ENCODE measurements at regions not wholly inside any gene's neighbourhood (a gene's known extent, or its start where the extent isn't known, plus 50 kb on each side); places are given as distances from the start of the nearest gene placed in this dataset.

- Histone ChIP-seq H3K36me3 (ENCODE audit: control insufficient read depth, insufficient read depth, low read length) (no peaks in the 10 kb centered on the region), H3K9me1 (ENCODE audit: control insufficient read depth, insufficient read depth, low read length) (no peaks in the 10 kb centered on the region), H3K79me2 (ENCODE audit: control insufficient read depth, insufficient read depth, low read length) (no peaks in the 10 kb centered on the region), H3K4me1 (replicated peaks in 1 of 2; ENCODE audit: control insufficient read depth in 2 of 2, insufficient read depth in 2 of 2, low read length in 2 of 2) (no peaks in the 10 kb centered on the region), H3K27ac (ENCODE audit: extremely low read depth, low read depth, low read length) (no peak overlapping the region), H3K4me2 (ENCODE audit: insufficient read depth, low read length) (no peak overlapping the region), H3K4me3 (no peak overlapping the region), H3K9me3 (replicated peaks; ENCODE audit: control insufficient read depth, insufficient read depth, low read depth, low read length) (no peaks in the 10 kb centered on the region), H4K20me1 (replicated peaks; ENCODE audit: control insufficient read depth, insufficient read depth, low read length) (no peaks in the 10 kb centered on the region), H3K9ac (ENCODE audit: insufficient read depth in 1 of 2, low read depth in 2 of 2, low read length in 2 of 2) (no peak overlapping the region), H3K27me3 (ENCODE audit: control insufficient read depth in 2 of 2, insufficient read depth in 2 of 2, low read length in 2 of 2) (no peaks in the 10 kb centered on the region), H2AFZ (ENCODE audit: low read depth, low read length) (no peak overlapping the region)
- intact Hi-C loops (cut with micrococcal nuclease) (no loop called here), in situ Hi-C loops (cut with MboI) (no loop called here)
- POLR2A ChIA-PET: no interaction called here
- CTCF ChIA-PET (ENCODE audit: low intra/inter-chr PET ratio): interaction anchor here (0.6 kb wide), 1 partner anchor 677 kb away, joined by 4 read pairs; no protein-coding TSS in a partner anchor
- no TSS peak for BruUV-seq (replicated peaks)
- FAIRE-seq: no peak
- ATAC-seq: no peak
- no peak for DNase-seq (ENCODE audit: extremely low read depth in 1 of 4, low spot score in 3 of 4)
- TF ChIP-seq SP2 (IDR thresholded peaks at IDR 0.05; ENCODE audit: extremely low read depth, low read depth, low read length, poor library complexity, severe bottlenecking) (no peak), PTTG1 (tag; IDR thresholded peaks at IDR 0.05; ENCODE audit: low read depth) (no peak), PPARD (CRISPR knock-in tag; IDR thresholded peaks at IDR 0.05) (no peak), MNT (conservative IDR thresholded peaks at IDR 0.05) (no peak), TFAP4 (CRISPR knock-in tag; IDR thresholded peaks at IDR 0.05; ENCODE audit: borderline replicate concordance) (no peak), NR2C2 (CRISPR knock-in tag; IDR thresholded peaks at IDR 0.05) (no peak), NR2C2 (tag; IDR thresholded peaks at IDR 0.05) (no peak), FIP1L1 (IDR thresholded peaks at IDR 0.05; ENCODE audit: low read depth, low read length, poor library complexity, severe bottlenecking) (no peak), ZBTB1 (CRISPR knock-in tag; IDR thresholded peaks at IDR 0.05; ENCODE audit: borderline replicate concordance, low read depth) (no peak), NCOA4 (IDR thresholded peaks at IDR 0.05; ENCODE audit: partially characterized antibody) (no peak), MECOM (CRISPR knock-in tag; IDR thresholded peaks at IDR 0.05) (no peak), GABPB2 (CRISPR knock-in tag; conservative IDR thresholded peaks at IDR 0.05) (no peak), MAX (CRISPR knock-in tag; IDR thresholded peaks at IDR 0.05) (no peak)
- TF ChIP-seq, protein P1, sequence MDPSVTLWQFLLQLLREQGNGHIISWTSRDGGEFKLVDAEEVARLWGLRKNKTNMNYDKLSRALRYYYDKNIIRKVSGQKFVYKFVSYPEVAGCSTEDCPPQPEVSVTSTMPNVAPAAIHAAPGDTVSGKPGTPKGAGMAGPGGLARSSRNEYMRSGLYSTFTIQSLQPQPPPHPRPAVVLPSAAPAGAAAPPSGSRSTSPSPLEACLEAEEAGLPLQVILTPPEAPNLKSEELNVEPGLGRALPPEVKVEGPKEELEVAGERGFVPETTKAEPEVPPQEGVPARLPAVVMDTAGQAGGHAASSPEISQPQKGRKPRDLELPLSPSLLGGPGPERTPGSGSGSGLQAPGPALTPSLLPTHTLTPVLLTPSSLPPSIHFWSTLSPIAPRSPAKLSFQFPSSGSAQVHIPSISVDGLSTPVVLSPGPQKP (CRISPR knock-in tag; IDR thresholded peaks at IDR 0.05): no peak
- TF ChIP-seq, protein P2, sequence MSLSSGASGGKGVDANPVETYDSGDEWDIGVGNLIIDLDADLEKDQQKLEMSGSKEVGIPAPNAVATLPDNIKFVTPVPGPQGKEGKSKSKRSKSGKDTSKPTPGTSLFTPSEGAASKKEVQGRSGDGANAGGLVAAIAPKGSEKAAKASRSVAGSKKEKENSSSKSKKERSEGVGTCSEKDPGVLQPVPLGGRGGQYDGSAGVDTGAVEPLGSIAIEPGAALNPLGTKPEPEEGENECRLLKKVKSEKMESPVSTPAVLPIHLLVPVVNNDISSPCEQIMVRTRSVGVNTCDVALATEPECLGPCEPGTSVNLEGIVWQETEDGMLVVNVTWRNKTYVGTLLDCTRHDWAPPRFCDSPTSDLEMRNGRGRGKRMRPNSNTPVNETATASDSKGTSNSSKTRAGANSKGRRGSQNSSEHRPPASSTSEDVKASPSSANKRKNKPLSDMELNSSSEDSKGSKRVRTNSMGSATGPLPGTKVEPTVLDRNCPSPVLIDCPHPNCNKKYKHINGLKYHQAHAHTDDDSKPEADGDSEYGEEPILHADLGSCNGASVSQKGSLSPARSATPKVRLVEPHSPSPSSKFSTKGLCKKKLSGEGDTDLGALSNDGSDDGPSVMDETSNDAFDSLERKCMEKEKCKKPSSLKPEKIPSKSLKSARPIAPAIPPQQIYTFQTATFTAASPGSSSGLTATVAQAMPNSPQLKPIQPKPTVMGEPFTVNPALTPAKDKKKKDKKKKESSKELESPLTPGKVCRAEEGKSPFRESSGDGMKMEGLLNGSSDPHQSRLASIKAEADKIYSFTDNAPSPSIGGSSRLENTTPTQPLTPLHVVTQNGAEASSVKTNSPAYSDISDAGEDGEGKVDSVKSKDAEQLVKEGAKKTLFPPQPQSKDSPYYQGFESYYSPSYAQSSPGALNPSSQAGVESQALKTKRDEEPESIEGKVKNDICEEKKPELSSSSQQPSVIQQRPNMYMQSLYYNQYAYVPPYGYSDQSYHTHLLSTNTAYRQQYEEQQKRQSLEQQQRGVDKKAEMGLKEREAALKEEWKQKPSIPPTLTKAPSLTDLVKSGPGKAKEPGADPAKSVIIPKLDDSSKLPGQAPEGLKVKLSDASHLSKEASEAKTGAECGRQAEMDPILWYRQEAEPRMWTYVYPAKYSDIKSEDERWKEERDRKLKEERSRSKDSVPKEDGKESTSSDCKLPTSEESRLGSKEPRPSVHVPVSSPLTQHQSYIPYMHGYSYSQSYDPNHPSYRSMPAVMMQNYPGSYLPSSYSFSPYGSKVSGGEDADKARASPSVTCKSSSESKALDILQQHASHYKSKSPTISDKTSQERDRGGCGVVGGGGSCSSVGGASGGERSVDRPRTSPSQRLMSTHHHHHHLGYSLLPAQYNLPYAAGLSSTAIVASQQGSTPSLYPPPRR (CRISPR knock-in tag; IDR thresholded peaks at IDR 0.05; ENCODE audit: borderline replicate concordance): no peak
Measured at GRCh38 chr12:38586789-38587188, 270.2 kb downstream of the ALG10B start.
